Gastroesophageal sphincter (tissue), 3 donors: ENCODE measurements at regions not wholly inside any gene's neighbourhood (a gene's known extent, or its start where the extent isn't known, plus 50 kb on each side); places are given as distances from the start of the nearest gene placed in this dataset.

Experiments used
- CTCF ChIP-seq, 4 experiments: fragments of 200-600 bp in 2 of 4; fragments of 450-650 bp in 2 of 4; sonication (generic) in 1 of 4; IDR thresholded peaks; one replicate each; pipeline ENCODE4 v1.5.1; 2017 to 2019; ENCODE audit warnings: antibody characterized with exemption in 4 of 4, mild to moderate bottlenecking in 2 of 4, moderate library complexity in 2 of 4
- EP300 ChIP-seq: sonication (generic); formaldehyde crosslinking; IDR thresholded peaks from one replicate; pipeline ENCODE4 v1.6.1; 2017; ENCODE audit warnings: antibody characterized with exemption, mild to moderate bottlenecking
- POLR2A ChIP-seq, 2 donors: fragments of 450-650 bp; IDR thresholded peaks; one replicate each; pipeline ENCODE4 v1.6.1; 2017; ENCODE audit warnings: antibody characterized with exemption in 2 of 2, mild to moderate bottlenecking in 2 of 2, moderate library complexity in 1 of 2

- no peak for TF ChIP-seq CTCF (IDR thresholded peaks at IDR 0.05)
- no peak for TF ChIP-seq EP300
- TF ChIP-seq POLR2A (IDR thresholded peaks at IDR 0.05), result no peak
Observed at GRCh38 chr17:52212851-52213250, 54.3 kb upstream of the CA10 start.
